Vagina (tissue), 2 donors: ENCODE measurements at regions not wholly inside any gene's neighbourhood (a gene's known extent, or its start where the extent isn't known, plus 50 kb on each side); places are given as distances from the start of the nearest gene placed in this dataset.
"Not testable (repeated sequence)": the region's sequence is repeated elsewhere in the genome, so short reads cannot be mapped to it uniquely, and the experiment has no call there.

Experiments
- POLR2A ChIP-seq, 2 donors: fragments of 450-650 bp; IDR thresholded peaks; one replicate each; pipeline ENCODE4 v1.6.1; 2017; ENCODE audit warnings: antibody characterized with exemption in 2 of 2, mild to moderate bottlenecking in 2 of 2, moderate library complexity in 2 of 2
- TF ChIP-seq, protein P1 (sequence below), 3 experiments: fragments of 450-650 bp in 2 of 3; fragments of 200-600 bp in 1 of 3; sonication (generic) in 1 of 3; IDR thresholded peaks; one replicate each; pipeline ENCODE4 v1.5.1; 2017 to 2019; ENCODE audit warnings: antibody characterized with exemption in 3 of 3, mild to moderate bottlenecking in 2 of 3, moderate library complexity in 2 of 3

DNA sequence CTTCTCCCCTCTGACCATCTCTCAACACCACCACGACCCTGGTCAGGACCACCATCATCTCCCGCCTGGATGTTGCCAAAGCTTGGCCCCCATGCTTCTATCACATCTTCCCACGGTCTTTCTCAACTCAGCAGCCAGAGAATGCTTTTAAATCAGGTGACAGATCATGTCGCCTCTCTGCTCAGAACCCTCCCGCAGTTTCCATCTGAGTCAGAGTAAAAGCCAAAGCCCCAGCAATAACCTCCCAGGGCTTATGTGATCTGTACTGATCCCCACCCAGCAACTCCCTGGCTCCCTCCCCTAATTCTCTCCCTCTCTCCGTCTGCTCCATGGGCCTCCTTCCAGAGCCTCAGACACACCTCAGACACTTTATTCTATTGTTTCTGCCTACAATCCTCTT, 193.1 kb downstream of the CEP170 start:
- TF ChIP-seq, protein P1, sequence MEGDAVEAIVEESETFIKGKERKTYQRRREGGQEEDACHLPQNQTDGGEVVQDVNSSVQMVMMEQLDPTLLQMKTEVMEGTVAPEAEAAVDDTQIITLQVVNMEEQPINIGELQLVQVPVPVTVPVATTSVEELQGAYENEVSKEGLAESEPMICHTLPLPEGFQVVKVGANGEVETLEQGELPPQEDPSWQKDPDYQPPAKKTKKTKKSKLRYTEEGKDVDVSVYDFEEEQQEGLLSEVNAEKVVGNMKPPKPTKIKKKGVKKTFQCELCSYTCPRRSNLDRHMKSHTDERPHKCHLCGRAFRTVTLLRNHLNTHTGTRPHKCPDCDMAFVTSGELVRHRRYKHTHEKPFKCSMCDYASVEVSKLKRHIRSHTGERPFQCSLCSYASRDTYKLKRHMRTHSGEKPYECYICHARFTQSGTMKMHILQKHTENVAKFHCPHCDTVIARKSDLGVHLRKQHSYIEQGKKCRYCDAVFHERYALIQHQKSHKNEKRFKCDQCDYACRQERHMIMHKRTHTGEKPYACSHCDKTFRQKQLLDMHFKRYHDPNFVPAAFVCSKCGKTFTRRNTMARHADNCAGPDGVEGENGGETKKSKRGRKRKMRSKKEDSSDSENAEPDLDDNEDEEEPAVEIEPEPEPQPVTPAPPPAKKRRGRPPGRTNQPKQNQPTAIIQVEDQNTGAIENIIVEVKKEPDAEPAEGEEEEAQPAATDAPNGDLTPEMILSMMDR (IDR thresholded peaks at IDR 0.05) = not testable (repeated sequence)
- TF ChIP-seq POLR2A (IDR thresholded peaks at IDR 0.05) = not testable (repeated sequence)
